Spleen (tissue), 7 donors: ENCODE measurements at regions not wholly inside any gene's neighbourhood (a gene's known extent, or its start where the extent isn't known, plus 50 kb on each side); places are given as distances from the start of the nearest gene placed in this dataset.

ENCODE experiments used
- CTCF ChIP-seq, 11 experiments: fragments of 200-600 bp in 7 of 11; fragments of 450-650 bp in 4 of 11; sonication (generic) in 4 of 11; IDR thresholded peaks in 8 of 11; conservative IDR thresholded peaks in 3 of 11; 1 replicate in 7 of 11; 2 replicates in 4 of 11; pipeline versions ENCODE4 v1.4.0 to v1.8.0; 2016 to 2021; ENCODE audit warnings: antibody characterized with exemption in 11 of 11, inconsistent platforms in 4 of 11, mild to moderate bottlenecking in 1 of 11
- POLR2A ChIP-seq, 3 donors: fragments of 450-650 bp; IDR thresholded peaks; one replicate each; pipeline ENCODE4 v1.5.1; 2017; ENCODE audit warnings: antibody characterized with exemption in 3 of 3, mild to moderate bottlenecking in 1 of 3
- POLR2AphosphoS5 ChIP-seq, 3 donors: sonication (generic); formaldehyde crosslinking; IDR thresholded peaks; one replicate each; pipeline ENCODE4 v1.5.1; 2017; ENCODE audit warnings: antibody characterized with exemption in 3 of 3
- donor health status: DM: no; HTN: no; CAD: no; lungs with moderate emphysema.
- donor health status: DM: no; HTN: no; CAD: no.
- donor health status: DM: no; HTN: no; CAD: no.

GRCh38 chr17:63278728-63279442 is 167.2 kb downstream of the CYB561 start:
- TF ChIP-seq POLR2AphosphoS5 (IDR thresholded peaks at IDR 0.05), result no peak
- no peak for TF ChIP-seq CTCF (IDR thresholded peaks at IDR 0.05 in 8 of 11, conservative IDR thresholded peaks at IDR 0.05 in 3 of 11)
- no peak for TF ChIP-seq POLR2A (IDR thresholded peaks at IDR 0.05)
